Fibroblast of skin of right quadriceps (primary cell): ENCODE measurements at regions not wholly inside any gene's neighbourhood (a gene's known extent, or its start where the extent isn't known, plus 50 kb on each side); places are given as distances from the start of the nearest gene placed in this dataset.

Experiments used
- DNase-seq: peaks from one replicate; pipeline ENCODE4 v3.0.0-alpha.2; 2013

GRCh38 chr13:24012648-24013047 lies 115.3 kb upstream of the C1QTNF9B start:
- DNase-seq: no peak

GRCh38 chr13:24013189-24013588 lies 115.9 kb upstream of the C1QTNF9B start:
- no peak for DNase-seq

GRCh38 chr13:24016046-24016445 lies 118.7 kb upstream of the C1QTNF9B start:
- DNase-seq: no peak

GRCh38 chr13:24022568-24022967 lies 125.3 kb upstream of the C1QTNF9B start:
- DNase-seq: no peak

GRCh38 chr13:24023073-24023472 lies 125.8 kb upstream of the C1QTNF9B start:
- DNase-seq: no peak

GRCh38 chr13:24027494-24027893 lies 130.2 kb upstream of the C1QTNF9B start:
- no peak for DNase-seq

GRCh38 chr13:24032252-24032651 lies 128.3 kb upstream of the SPATA13 start:
- peak; percentile 88 for DNase-seq

- DNase-seq: peak; percentile 16
These were observed 127.8 kb upstream of the SPATA13 start for GRCh38 chr13:24032674-24033073.

GRCh38 chr13:24033527-24034302 lies 126.8 kb upstream of the SPATA13 start:
- peak; percentile 87 for DNase-seq

- no peak for DNase-seq
These were observed 125.1 kb upstream of the SPATA13 start for GRCh38 chr13:24035411-24035810.

GRCh38 chr13:24036115-24036514 lies 124.4 kb upstream of the SPATA13 start:
- DNase-seq: peak; percentile 33

- DNase-seq: peak; percentile 27
These were observed 122.1 kb upstream of the SPATA13 start for GRCh38 chr13:24038405-24038804.

GRCh38 chr13:24038841-24039330 lies 121.6 kb upstream of the SPATA13 start:
- DNase-seq: peak; percentile 69

- no peak for DNase-seq
These were observed 120.7 kb upstream of the SPATA13 start for GRCh38 chr13:24039621-24040475.

- no peak for DNase-seq
These were observed 119.7 kb upstream of the SPATA13 start for GRCh38 chr13:24040835-24041234.

- no peak for DNase-seq
These were observed 118.8 kb upstream of the SPATA13 start for GRCh38 chr13:24041651-24042225.

GRCh38 chr13:24042710-24043440 lies 117.6 kb upstream of the SPATA13 start:
- no peak for DNase-seq

GRCh38 chr13:24043590-24044350 lies 116.8 kb upstream of the SPATA13 start:
- peak; percentile 11 for DNase-seq

- no peak for DNase-seq
These were observed 114.9 kb upstream of the SPATA13 start for GRCh38 chr13:24045597-24045996.

- peak; percentile 45 for DNase-seq
These were observed 110.2 kb upstream of the SPATA13 start for GRCh38 chr13:24050292-24050711.

- no peak for DNase-seq
These were observed 109.5 kb upstream of the SPATA13 start for GRCh38 chr13:24050796-24051715.
